Nephron progenitor cell (in vitro differentiated cells): ENCODE measurements at regions not wholly inside any gene's neighbourhood (a gene's known extent, or its start where the extent isn't known, plus 50 kb on each side); places are given as distances from the start of the nearest gene placed in this dataset.

Experiments used
- DNase-seq: peaks from one replicate; pipeline ENCODE4 v3.0.0; 2021
- H3K27ac Mint-ChIP-seq: 2 replicates; pipeline ENCODE4 v1.8.0; 2021; ENCODE audit warnings: mild to moderate bottlenecking, moderate library complexity, mixed read lengths
- H3K27me3 Mint-ChIP-seq: 2 replicates; pipeline ENCODE4 v1.8.0; 2021; ENCODE audit warnings: mild to moderate bottlenecking, low read depth, mixed read lengths; ENCODE audit not compliant: poor library complexity
- H3K36me3 Mint-ChIP-seq: 2 replicates; pipeline ENCODE4 v1.8.0; 2021; ENCODE audit warnings: low read depth, mixed read lengths
- H3K4me1 Mint-ChIP-seq: 2 replicates; pipeline ENCODE4 v1.8.0; 2021; ENCODE audit warnings: mixed read lengths
- H3K4me3 Mint-ChIP-seq: 2 replicates; pipeline ENCODE4 v1.8.0; 2021; ENCODE audit warnings: mild to moderate bottlenecking, moderate library complexity, mixed read lengths
- H3K9me3 Mint-ChIP-seq: 2 replicates; pipeline ENCODE4 v1.8.0; 2021; ENCODE audit warnings: mild to moderate bottlenecking, moderate library complexity, mixed read lengths
- CTCF ChIP-seq: fragments of 200-600 bp; sonication (generic); IDR thresholded peaks from 2 replicates; pipeline ENCODE4 v1.5.0; 2021; ENCODE audit warnings: antibody characterized with exemption

GRCh38 chr5:7016999-7017747 lies 303.9 kb downstream of the TENT4A start:
- Mint-ChIP-seq H3K4me1 (peaks cover 5% of the 10 kb centered on the region), H3K27me3 (peaks cover 5% of the 10 kb centered on the region), H3K27ac (no peak overlapping the region), H3K4me3 (no peak overlapping the region), H3K36me3 (no peaks in the 10 kb centered on the region), H3K9me3 (peaks cover 12% of the 10 kb centered on the region)
- no peak for DNase-seq
- no peak for TF ChIP-seq CTCF

GRCh38 chr5:7018198-7018597 lies 305.0 kb downstream of the TENT4A start:
- H3K27ac Mint-ChIP-seq: no peak overlapping the region
- H3K27me3 Mint-ChIP-seq: peaks cover 5% of the 10 kb centered on the region
- H3K4me1 Mint-ChIP-seq: peaks cover 5% of the 10 kb centered on the region
- H3K4me3 Mint-ChIP-seq: no peak overlapping the region
- no peaks in the 10 kb centered on the region for H3K36me3 Mint-ChIP-seq
- no peak for TF ChIP-seq CTCF
- no peak for DNase-seq
- H3K9me3 Mint-ChIP-seq: peaks cover 22% of the 10 kb centered on the region

- no peak for DNase-seq
- Mint-ChIP-seq H3K4me1 (peaks cover 5% of the 10 kb centered on the region), H3K9me3 (peaks cover 26% of the 10 kb centered on the region), H3K27ac (no peak overlapping the region), H3K4me3 (no peak overlapping the region), H3K27me3 (peaks cover 5% of the 10 kb centered on the region), H3K36me3 (peaks cover 4% of the 10 kb centered on the region)
- no peak for TF ChIP-seq CTCF
Observed at GRCh38 chr5:7018601-7019000, 305.4 kb downstream of the TENT4A start.

GRCh38 chr5:7036192-7036835 lies 323.1 kb downstream of the TENT4A start:
- Mint-ChIP-seq H3K9me3 (peaks cover 6% of the 10 kb centered on the region), H3K4me3 (no peak overlapping the region), H3K4me1 (peaks cover 1% of the 10 kb centered on the region), H3K27ac (no peak overlapping the region), H3K36me3 (no peaks in the 10 kb centered on the region), H3K27me3 (peaks cover 23% of the 10 kb centered on the region)
- DNase-seq: no peak
- no peak for TF ChIP-seq CTCF

GRCh38 chr5:7039074-7039473 lies 325.8 kb downstream of the TENT4A start:
- H3K4me1 Mint-ChIP-seq: no peaks in the 10 kb centered on the region
- TF ChIP-seq CTCF: no peak
- no peak for DNase-seq
- H3K36me3 Mint-ChIP-seq: no peaks in the 10 kb centered on the region
- no peak overlapping the region for H3K27ac Mint-ChIP-seq
- no peak overlapping the region for H3K4me3 Mint-ChIP-seq
- peaks cover 23% of the 10 kb centered on the region for H3K27me3 Mint-ChIP-seq
- H3K9me3 Mint-ChIP-seq: peaks cover 4% of the 10 kb centered on the region

- no peak for DNase-seq
- Mint-ChIP-seq H3K36me3 (no peaks in the 10 kb centered on the region), H3K27me3 (peaks cover 23% of the 10 kb centered on the region)
Observed at GRCh38 chr5:7040111-7040510, 326.9 kb downstream of the TENT4A start.

More at GRCh38 chr5:7040111-7040510, 326.9 kb downstream of the TENT4A start:
- peaks cover 4% of the 10 kb centered on the region for H3K9me3 Mint-ChIP-seq
- no peak overlapping the region for H3K4me3 Mint-ChIP-seq
- no peaks in the 10 kb centered on the region for H3K4me1 Mint-ChIP-seq
- H3K27ac Mint-ChIP-seq: no peak overlapping the region
- no peak for TF ChIP-seq CTCF
